IPS-NIHi11 (cell line): ENCODE measurements at regions not wholly inside any gene's neighbourhood (a gene's known extent, or its start where the extent isn't known, plus 50 kb on each side); places are given as distances from the start of the nearest gene placed in this dataset.

Experiments used
- DNase-seq: peaks from one replicate; pipeline ENCODE4 v3.0.0; 2012; ENCODE audit warnings: mixed read lengths, low spot score

DNA sequence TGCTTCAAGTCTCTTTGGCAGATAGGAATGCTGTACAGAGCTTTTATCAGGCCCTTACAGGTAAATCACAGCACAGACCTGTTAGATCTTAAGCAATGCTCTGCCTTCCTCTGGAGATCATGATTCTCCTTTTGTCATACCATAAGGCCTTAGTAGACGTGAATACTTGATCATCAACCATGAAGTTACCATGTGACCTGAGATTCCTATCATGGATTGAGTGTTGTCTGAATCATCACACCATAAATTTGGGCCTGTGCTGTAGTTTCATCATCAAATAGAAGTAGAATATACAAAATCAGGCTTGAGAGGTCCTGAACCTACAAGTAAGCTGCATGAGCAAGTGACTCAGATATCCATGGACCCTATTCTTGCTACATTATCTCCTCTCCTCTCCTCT lies 466.8 kb upstream of the INTU start:
- DNase-seq, result no peak

DNA sequence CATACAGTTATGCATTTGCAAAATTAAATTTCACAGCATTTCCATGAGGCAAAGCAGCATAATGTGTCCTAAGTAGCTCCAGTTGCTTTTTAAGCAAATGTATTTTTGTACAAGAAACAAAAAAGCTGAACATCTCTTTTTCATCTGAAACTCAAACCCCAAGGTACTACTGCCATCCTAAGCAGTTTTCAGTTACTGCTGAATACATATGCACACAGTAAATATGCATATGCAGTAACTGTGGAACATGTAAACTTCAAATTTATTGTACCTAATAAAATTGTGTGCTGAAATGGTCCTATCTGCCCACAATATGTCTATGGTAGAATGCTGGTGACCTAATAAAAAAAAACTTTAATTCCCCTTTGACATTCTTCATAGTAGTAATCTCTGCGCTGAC lies 458.6 kb upstream of the INTU start:
- no peak for DNase-seq

GRCh38 chr4:127174616-127175015 lies 458.1 kb upstream of the INTU start:
- no peak for DNase-seq

GRCh38 chr4:127179256-127180087 lies 453.3 kb upstream of the INTU start:
- DNase-seq, result no peak

- DNase-seq, result no peak
These were observed 451.8 kb upstream of the INTU start for GRCh38 chr4:127181001-127181400.

GRCh38 chr4:127182687-127183086 lies 450.1 kb upstream of the INTU start:
- DNase-seq, result no peak

DNA sequence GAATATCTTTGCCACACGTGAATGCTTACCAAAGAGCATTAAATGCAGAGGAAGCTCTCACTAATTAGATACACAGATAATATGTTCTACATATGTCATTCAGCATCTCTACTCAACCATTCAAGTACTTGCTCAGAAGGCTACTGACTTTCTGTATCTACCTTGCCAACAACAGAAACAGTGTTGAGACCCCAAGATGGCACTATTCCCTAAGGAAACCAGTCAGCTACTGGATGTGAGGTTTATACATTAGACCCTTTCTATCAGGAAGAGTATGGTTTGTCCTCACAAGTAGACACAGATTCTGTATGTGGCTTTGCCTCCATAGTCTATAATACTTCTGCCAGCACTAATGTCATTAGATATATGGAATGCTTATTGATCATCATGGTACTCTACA lies 443.9 kb upstream of the INTU start:
- no peak for DNase-seq

GRCh38 chr4:127194281-127194680 lies 438.5 kb upstream of the INTU start:
- DNase-seq, result no peak

DNA sequence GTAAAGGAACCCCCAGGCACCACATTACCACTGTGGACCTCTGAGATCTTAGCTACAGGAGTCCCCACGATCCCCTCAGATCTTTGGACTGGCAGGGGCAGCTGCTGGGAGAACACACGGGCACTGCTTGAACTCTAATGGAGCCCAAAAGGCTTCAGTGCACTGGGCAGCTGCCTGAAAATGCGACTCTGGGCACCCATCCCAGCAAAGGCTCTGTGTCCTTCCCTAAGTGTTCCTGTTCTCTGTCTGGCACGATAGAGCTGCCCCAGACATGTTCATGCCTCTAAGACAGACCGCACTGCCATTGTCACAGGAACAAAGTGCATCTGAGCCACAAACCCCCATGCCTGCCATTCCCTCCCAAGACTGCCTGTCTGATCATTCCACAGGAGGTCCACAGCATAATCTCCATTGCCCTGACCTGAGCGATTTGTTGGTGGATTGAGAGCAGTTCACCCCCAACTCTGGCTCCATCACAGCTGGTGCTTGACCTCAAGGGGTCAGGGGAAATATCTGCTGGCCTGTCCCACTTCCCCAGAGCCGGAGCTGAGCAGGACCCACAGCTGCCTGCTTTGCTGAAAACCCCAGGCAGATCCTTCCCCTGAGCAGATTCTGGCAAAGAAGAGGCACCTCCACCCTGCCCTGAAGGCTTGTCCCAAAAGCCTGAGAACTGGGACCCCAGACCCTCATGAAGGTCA lies 436.0 kb upstream of the INTU start:
- DNase-seq, result no peak

DNA sequence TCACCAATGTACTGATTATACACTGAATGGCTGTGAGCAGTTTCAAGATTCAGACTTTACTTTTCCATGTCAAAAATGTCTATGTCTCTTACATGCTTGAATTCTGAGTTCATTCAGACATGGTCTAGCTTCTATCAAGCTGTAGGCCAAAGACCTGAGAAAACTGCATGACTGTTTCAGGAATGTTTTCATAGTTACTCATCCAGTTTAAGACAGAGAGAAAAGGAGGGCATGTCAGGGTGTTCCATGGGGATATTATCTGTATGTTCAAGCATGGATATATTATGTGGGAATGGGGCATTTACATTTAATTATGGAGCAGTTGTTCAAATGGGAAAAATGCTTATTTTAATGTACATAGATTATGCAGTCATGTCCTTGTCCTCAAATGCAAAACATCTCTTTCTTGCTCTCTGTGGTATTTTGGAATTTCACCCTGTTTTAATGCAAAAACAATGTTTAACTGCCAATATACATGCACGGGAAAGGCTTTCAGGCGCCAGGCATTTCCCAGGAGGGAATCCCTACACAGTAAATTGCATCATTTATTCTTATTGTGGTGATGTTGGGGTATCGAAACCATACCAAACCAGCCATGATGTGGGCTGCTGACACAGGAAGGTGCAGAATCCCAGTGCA lies 429.1 kb upstream of the INTU start:
- no peak for DNase-seq

DNA sequence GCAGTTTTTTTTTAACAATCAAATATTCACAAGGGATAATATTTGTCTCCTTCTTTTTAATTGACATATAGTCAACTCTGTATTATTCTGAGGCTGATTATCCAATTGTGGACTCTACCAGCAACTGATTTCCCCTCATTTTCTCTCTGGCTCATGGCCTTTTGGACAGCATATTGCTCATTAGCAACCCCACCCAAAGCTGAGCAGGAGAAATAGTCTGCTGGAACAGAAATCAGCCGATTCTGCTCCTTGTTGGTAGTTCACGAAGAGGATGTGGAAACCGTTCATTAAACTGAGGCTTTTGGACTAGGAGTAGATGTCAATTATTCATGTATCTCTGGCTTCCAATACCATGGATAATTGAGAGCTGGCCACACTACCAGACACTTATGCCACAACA lies 428.4 kb upstream of the INTU start:
- DNase-seq, result no peak

DNA sequence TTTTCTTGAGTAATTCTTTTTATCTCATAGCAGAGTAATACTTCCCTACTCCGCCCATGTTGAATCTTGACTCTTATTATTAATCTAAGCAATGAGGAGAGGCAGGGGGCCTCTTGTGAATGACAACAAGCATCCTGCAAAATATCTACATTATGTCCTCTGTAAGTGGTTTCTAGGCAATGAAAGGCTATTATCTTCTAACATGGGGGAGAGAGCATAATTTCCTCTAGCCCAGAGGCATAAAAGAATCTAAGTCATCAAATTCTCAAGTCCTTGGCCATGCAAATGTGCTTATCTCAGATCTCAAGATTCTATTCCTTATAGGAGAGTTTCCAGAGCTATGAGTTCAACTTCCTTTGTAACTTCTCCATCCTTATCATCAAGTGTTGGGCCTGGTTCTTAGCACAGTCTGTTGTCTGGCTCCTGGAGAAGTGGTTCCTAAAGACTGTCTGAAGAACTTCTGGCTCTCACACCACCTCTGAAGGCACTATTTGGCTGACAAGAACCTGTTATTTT lies 423.1 kb upstream of the INTU start:
- no peak for DNase-seq

DNA sequence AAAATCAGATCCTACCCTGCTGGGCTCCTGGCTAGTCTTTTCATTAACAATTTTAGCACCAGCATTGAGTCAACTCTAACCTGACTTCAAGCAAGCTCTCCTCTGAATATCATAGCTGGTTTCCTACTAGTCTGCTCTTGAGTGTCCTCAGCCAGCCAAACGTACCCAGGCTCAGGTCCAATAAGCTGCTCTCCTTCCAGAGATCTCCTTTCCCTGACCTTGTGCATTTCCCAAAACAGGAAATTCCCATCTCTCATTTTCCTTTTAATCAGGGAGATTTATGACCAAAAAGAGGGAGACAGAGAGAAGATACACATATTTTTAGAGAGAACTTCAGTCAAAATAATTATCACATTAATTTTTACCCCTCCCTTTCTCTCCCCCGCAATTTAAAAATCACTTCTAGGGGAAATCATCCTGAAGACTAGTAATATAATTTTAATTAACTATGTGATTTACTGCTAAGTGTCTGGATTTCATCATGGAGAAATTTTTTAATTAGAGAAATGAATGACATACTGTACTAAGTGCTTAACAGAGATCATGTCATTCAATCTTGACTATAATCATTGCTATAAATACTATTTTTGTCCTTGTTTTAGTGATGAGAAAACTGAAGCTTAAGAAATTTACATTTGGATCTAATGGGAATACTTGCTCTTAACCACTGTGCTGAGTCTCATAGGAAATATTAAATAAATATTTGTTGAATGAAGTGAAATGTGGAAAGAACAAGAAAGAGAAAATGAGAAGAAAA lies 421.7 kb upstream of the INTU start:
- no peak for DNase-seq

- no peak for DNase-seq
These were observed 420.9 kb upstream of the INTU start for GRCh38 chr4:127211650-127212560.

DNA sequence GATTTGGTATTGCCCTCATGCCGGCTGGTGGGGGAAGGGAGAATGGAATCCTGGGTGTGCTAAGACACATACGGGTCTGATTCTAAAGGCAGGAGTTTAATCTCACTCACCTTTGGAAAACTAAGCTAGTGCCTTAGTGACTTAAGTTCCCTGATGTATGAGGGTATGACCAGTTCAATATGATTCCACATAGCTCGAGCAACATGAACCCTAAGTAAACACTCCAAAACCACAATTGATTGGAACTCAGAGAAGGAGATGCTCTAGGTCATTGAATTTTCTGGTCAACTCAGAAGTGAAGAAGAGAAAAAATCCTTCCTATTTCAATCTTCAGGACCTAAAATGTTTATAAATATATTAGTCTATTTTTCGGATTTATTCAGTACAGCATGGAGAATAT lies 420.1 kb upstream of the INTU start:
- no peak for DNase-seq

DNA sequence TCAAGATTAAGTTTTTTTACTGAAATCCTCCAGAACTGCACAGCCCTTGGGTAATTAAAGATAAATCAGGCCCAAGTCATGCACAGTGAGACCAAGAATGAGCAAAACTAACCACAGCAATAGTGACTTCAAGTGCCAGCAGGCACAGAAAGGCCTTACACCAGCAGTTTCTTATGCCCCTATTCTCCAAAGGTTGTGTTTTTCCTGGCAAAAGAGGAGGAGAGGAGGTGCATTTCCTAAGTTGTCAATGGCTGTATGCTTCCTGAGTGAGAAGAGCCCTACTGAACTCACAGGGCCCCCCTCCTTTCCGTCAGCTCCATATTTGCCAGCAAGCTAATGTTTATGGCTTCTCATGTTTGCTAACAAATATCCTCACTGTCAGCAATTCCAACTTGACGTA lies 418.7 kb upstream of the INTU start:
- no peak for DNase-seq

DNA sequence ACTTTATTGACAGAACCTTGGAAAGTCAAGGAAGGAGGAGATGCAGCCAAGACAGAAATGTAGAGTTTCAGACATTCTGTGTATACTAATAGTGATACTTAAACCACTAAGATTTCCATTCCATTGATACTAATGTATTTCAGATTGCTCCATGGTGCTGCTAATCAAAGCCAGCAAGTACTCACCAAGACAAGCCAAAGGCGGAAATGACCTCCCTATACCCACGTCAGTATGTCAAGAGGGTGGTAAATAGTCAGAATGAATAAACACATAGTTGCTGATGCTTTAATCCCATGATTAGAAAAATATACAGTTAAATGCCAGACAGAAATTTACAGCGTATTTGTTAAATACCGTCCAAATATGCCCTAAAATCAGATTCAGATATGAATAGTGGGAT lies 417.8 kb upstream of the INTU start:
- DNase-seq, result no peak

- DNase-seq, result no peak
These were observed 415.0 kb upstream of the INTU start for GRCh38 chr4:127217586-127218229.

- no peak for DNase-seq
These were observed 413.5 kb upstream of the INTU start for GRCh38 chr4:127219232-127219631.

- no peak for DNase-seq
These were observed 408.2 kb upstream of the INTU start for GRCh38 chr4:127224556-127224955.
